IMR-90 (cell line): ENCODE measurements at regions not wholly inside any gene's neighbourhood (a gene's known extent, or its start where the extent isn't known, plus 50 kb on each side); places are given as distances from the start of the nearest gene placed in this dataset.

Source experiments
- ATAC-seq: fragments of 200-7000 bp; cut with Tn5 transposase; 2 replicates; pipeline ENCODE4 v1.9.1; 2020; ENCODE audit warnings: low read depth, mild to moderate bottlenecking, moderate library complexity
- BruUV-seq: library from RNA; stranded (reverse); fragments of 400-500 nt; replicated peaks from 2 replicates; lab custom pipeline; 2021; lab: Mats Ljungman, UMichigan
- CTCF ChIA-PET: fragments of 300-600 bp; formaldehyde crosslinking; extraction: SDS; loops from one replicate; lab custom pipeline; 2021; ENCODE audit warnings: antibody characterized with exemption; lab: Yijun Ruan, JAX
- POLR2A ChIA-PET: fragments of 300-600 bp; sonication (Branson Sonifier 250); formaldehyde crosslinking; loops from one replicate; lab custom pipeline; 2022; ENCODE audit warnings: antibody characterized with exemption; ENCODE audit not compliant: unreplicated experiment; lab: Charles Lee
- DNase-seq: peaks from one replicate; pipeline ENCODE4 v3.0.0; 2013
- H2AFZ ChIP-seq: replicated peaks from 2 replicates; pipeline ENCODE3; 2013; ENCODE audit warnings: low read length, mild to moderate bottlenecking; ENCODE audit not compliant: poor library complexity
- H2AK5ac ChIP-seq: 2 replicates; pipeline ENCODE4 v1.6.1; 2013; ENCODE audit warnings: low read depth, low read length, inconsistent platforms
- H2AK9ac ChIP-seq: replicated peaks from 2 replicates; pipeline ENCODE3; 2013; ENCODE audit warnings: mild to moderate bottlenecking, low read depth, low read length, moderate library complexity; ENCODE audit not compliant: poor library complexity
- H2BK120ac ChIP-seq: 2 replicates; pipeline ENCODE4 v1.6.1; 2013; ENCODE audit warnings: low read depth, low read length, inconsistent platforms
- H2BK15ac ChIP-seq: 3 replicates; pipeline ENCODE4 v1.6.1; 2013; ENCODE audit warnings: low read depth, low read length, inconsistent platforms
- H2BK20ac ChIP-seq: 2 replicates; pipeline ENCODE4 v1.6.1; 2013; ENCODE audit warnings: low read depth, mild to moderate bottlenecking, inconsistent platforms, low read length, moderate library complexity
- H2BK5ac ChIP-seq: 2 replicates; pipeline ENCODE4 v1.6.1; 2013; ENCODE audit warnings: mild to moderate bottlenecking, low read depth, low read length, inconsistent platforms; ENCODE audit not compliant: poor library complexity, severe bottlenecking
- H3K14ac ChIP-seq: replicated peaks from 2 replicates; pipeline ENCODE4 v1.6.1; 2013; ENCODE audit warnings: low read depth, low read length, inconsistent platforms
- H3K18ac ChIP-seq: 2 replicates; pipeline ENCODE4 v1.6.1; 2013; ENCODE audit warnings: low read depth, low read length, control low read depth
- H3K23ac ChIP-seq: 2 replicates; pipeline ENCODE4 v1.6.1; 2013; ENCODE audit warnings: low read depth, low read length, inconsistent platforms
- H3K27ac ChIP-seq: 2 replicates; pipeline ENCODE4 v1.5.1; 2013; ENCODE audit warnings: mild to moderate bottlenecking, control low read depth, low read length; ENCODE audit not compliant: insufficient read depth
- H3K27me3 ChIP-seq: 2 replicates; pipeline ENCODE4 v1.6.1; 2013; ENCODE audit warnings: low read length; ENCODE audit not compliant: control insufficient read depth, insufficient read depth
- H3K36me3 ChIP-seq: 2 replicates; pipeline ENCODE4 v1.6.1; 2013; ENCODE audit warnings: low read length, mixed read lengths; ENCODE audit not compliant: control insufficient read depth, insufficient read depth
- H3K4ac ChIP-seq: 2 replicates; pipeline ENCODE4 v1.6.1; 2013; ENCODE audit warnings: low read depth, low read length, inconsistent platforms
- H3K4me1 ChIP-seq: 2 replicates; pipeline ENCODE4 v1.6.1; 2013; ENCODE audit warnings: low read length, mixed read lengths; ENCODE audit not compliant: control insufficient read depth, insufficient read depth
- H3K4me2 ChIP-seq: 2 replicates; pipeline ENCODE4 v1.6.1; 2013; ENCODE audit warnings: low read depth, mild to moderate bottlenecking, control low read depth, low read length, moderate library complexity
- H3K4me3 ChIP-seq: 2 replicates; pipeline ENCODE4 v1.5.1; 2013; ENCODE audit warnings: low read depth, mild to moderate bottlenecking, control low read depth, low read length, moderate library complexity; ENCODE audit not compliant: insufficient read depth
- H3K56ac ChIP-seq: 2 replicates; pipeline ENCODE4 v1.6.1; 2013; ENCODE audit warnings: low read length, inconsistent platforms; ENCODE audit not compliant: insufficient read depth; ENCODE audit errors: extremely low read depth
- H3K79me1 ChIP-seq, 2 experiments: 2 replicates each; pipeline ENCODE4 v1.6.1; 2013; ENCODE audit warnings: low read length in 2 of 2, inconsistent platforms in 1 of 2, low read depth in 1 of 2
- H3K9ac ChIP-seq: 2 replicates; pipeline ENCODE4 v1.6.1; 2013; ENCODE audit warnings: low read depth, low read length, control low read depth
- H3K9me1 ChIP-seq: 2 replicates; pipeline ENCODE4 v1.6.1; 2013; ENCODE audit warnings: low read length, inconsistent platforms; ENCODE audit not compliant: insufficient read depth
- H3K9me3 ChIP-seq: 2 replicates; pipeline ENCODE4 v1.6.1; 2013; ENCODE audit warnings: low read length; ENCODE audit not compliant: control insufficient read depth, insufficient read depth
- H4K20me1 ChIP-seq: 2 replicates; pipeline ENCODE4 v1.6.1; 2013; ENCODE audit warnings: low read length, inconsistent platforms; ENCODE audit not compliant: insufficient read depth
- H4K5ac ChIP-seq: 2 replicates; pipeline ENCODE4 v1.6.1; 2013; ENCODE audit warnings: mild to moderate bottlenecking, low read depth, low read length, control low read depth
- H4K8ac ChIP-seq, 2 experiments: 2 replicates each; pipeline ENCODE4 v1.6.1; 2013; ENCODE audit warnings: low read depth in 2 of 2, low read length in 2 of 2, control low read depth in 1 of 2, inconsistent platforms in 1 of 2
- H4K91ac ChIP-seq: 2 replicates; pipeline ENCODE4 v1.6.1; 2013; ENCODE audit warnings: low read depth, low read length, inconsistent platforms; ENCODE audit not compliant: insufficient read depth
- BHLHE40 ChIP-seq: fragments of 150-350 bp; IDR thresholded peaks from 2 replicates; pipeline ENCODE4 v1.6.1; 2016; ENCODE audit warnings: mild to moderate bottlenecking, low read depth, low read length
- CEBPB ChIP-seq: IDR thresholded peaks from 2 replicates; pipeline ENCODE4 v1.6.1; 2012; ENCODE audit warnings: low read depth, low read length, improper control_type of control experiment
- CHD1 ChIP-seq: IDR thresholded peaks from 2 replicates; pipeline ENCODE4 v1.6.1; 2012; ENCODE audit warnings: low read depth, low read length, improper control_type of control experiment
- ELK1 ChIP-seq: fragments of 150-350 bp; IDR thresholded peaks from 2 replicates; pipeline ENCODE4 v1.6.1; 2016; ENCODE audit warnings: low read depth, mild to moderate bottlenecking, low read length, moderate library complexity, borderline replicate concordance
- FOS ChIP-seq: fragments of 150-350 bp; IDR thresholded peaks from 2 replicates; pipeline ENCODE4 v1.6.1; 2016; ENCODE audit warnings: low read depth, low read length
- MAFK ChIP-seq: IDR thresholded peaks from 2 replicates; pipeline ENCODE4 v1.6.1; 2012; ENCODE audit warnings: low read depth, low read length, improper control_type of control experiment
- MAZ ChIP-seq: IDR thresholded peaks from 2 replicates; pipeline ENCODE4 v1.6.1; 2012; ENCODE audit warnings: low read depth, mild to moderate bottlenecking, low read length, improper control_type of control experiment, moderate library complexity, borderline replicate concordance
- MXI1 ChIP-seq: IDR thresholded peaks from 2 replicates; pipeline ENCODE4 v1.6.1; 2012; ENCODE audit warnings: low read depth, mild to moderate bottlenecking, low read length, moderate library complexity, borderline replicate concordance
- NFE2L2 ChIP-seq: fragments of 150-350 bp; IDR thresholded peaks from 2 replicates; pipeline ENCODE4 v1.6.1; 2016; ENCODE audit warnings: low read depth, mild to moderate bottlenecking, low read length
- RAD21 ChIP-seq: IDR thresholded peaks from 2 replicates; pipeline ENCODE4 v1.6.1; 2012; ENCODE audit warnings: low read length, improper control_type of control experiment
- RCOR1 ChIP-seq: IDR thresholded peaks from 2 replicates; pipeline ENCODE4 v1.6.1; 2012; ENCODE audit warnings: mild to moderate bottlenecking, low read length, improper control_type of control experiment; ENCODE audit not compliant: insufficient replicate concordance
- RFX5 ChIP-seq: IDR thresholded peaks from 2 replicates; pipeline ENCODE4 v1.8.0; 2012; ENCODE audit warnings: low read depth, mild to moderate bottlenecking, low read length, moderate library complexity
- USF2 ChIP-seq: fragments of 150-350 bp; IDR thresholded peaks from 2 replicates; pipeline ENCODE4 v1.6.1; 2017; ENCODE audit warnings: mild to moderate bottlenecking, antibody characterized with exemption, low read length, low read depth
- WGBS, 2 experiments: methylation state at CpG; one replicate each; pipeline versions ENCODE4 v1.1.5 to v1.1.7; 2013; ENCODE audit warnings: missing lambda C conversion rate in 2 of 2; ENCODE audit not compliant: insufficient read length in 1 of 2; ENCODE audit errors: extremely low coverage in 2 of 2; 5-methylcytosine and 5-hydroxymethylcytosine counted together
- dilution Hi-C: fragments of 300-500 bp; cut with HindIII; formaldehyde crosslinking; loops from one replicate; pipeline ENCODE4 v1.14.3; 2018; ENCODE audit warnings: low sequenced_read_pairs; ENCODE audit not compliant: unreplicated experiment
- in situ Hi-C: fragments of 300-500 bp; cut with MboI; formaldehyde crosslinking; loops from 3 replicates; pipeline ENCODE4 v1.14.3; 2019; ENCODE audit warnings: low sequenced_read_pairs, inconsistent platforms, mixed read lengths
- intact Hi-C: fragments of 100-400 bp; cut with micrococcal nuclease; formaldehyde crosslinking; loops from 2 replicates; pipeline ENCODE4 v1.10.0; 2022

DNA sequence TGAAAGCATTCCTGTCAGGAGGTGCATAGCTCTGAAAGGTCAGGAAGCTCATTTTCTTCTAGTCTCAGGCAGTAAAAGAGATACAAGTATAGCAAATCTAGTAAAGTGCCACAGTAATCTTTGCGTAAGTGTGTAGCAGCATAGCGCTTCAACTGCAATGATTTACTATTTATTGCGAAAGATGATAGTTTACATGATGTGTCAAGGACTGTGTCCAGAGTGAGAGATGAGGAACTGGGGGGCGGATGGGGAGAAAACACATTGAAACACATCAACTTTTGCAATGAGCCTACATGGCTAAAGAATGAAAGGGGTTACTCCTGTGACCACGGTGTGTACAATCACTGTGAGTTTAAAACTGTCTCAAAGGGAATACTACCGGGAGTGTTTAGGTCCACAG is 644.4 kb downstream of the GALR1 start:
- BruUV-seq, result no TSS peak
- H3K18ac ChIP-seq, result no peak overlapping the region
- POLR2A ChIA-PET, result interaction anchor here (0.5 kb wide), 1 partner anchor 77 kb away, joined by 4 read pairs; no protein-coding TSS in a partner anchor

More for the DNA sequence above, 644.4 kb downstream of the GALR1 start:
- H3K4me3 ChIP-seq, result no peak overlapping the region
- intact Hi-C loops (no loop called here), in situ Hi-C loops (no loop called here), dilution Hi-C loops (no loop called here)
- no peaks in the 10 kb centered on the region for H3K4me1 ChIP-seq
- H2AK5ac ChIP-seq, result no peak overlapping the region
- no peak for TF ChIP-seq ELK1
- no peak for TF ChIP-seq USF2
- no peak for TF ChIP-seq MXI1
- TF ChIP-seq BHLHE40, result no peak
- TF ChIP-seq MAZ, result no peak
- no peak for TF ChIP-seq NFE2L2
- TF ChIP-seq RCOR1, result no peak
- TF ChIP-seq RFX5, result no peak
- no peak for TF ChIP-seq CHD1
- TF ChIP-seq RAD21, result no peak
- no peak for TF ChIP-seq FOS
- no peak for TF ChIP-seq CEBPB
- TF ChIP-seq MAFK, result no peak
- WGBS, 2 experiments, result no CpG with 5 or more reads among the region's 6 CpGs
- no peak overlapping the region for H3K9ac ChIP-seq
- DNase-seq, result no peak
- no peaks in the 10 kb centered on the region for H3K27me3 ChIP-seq
- no peak overlapping the region for H3K4me2 ChIP-seq
- no peak overlapping the region for H3K27ac ChIP-seq
- H2BK120ac ChIP-seq, result no peak overlapping the region
- H4K5ac ChIP-seq, result no peak overlapping the region
- H3K9me3 ChIP-seq, result peaks cover 5% of the 10 kb centered on the region; the same call in 1 of the 2 replicates
- H3K4ac ChIP-seq, result no peak overlapping the region
- no peak overlapping the region for H4K91ac ChIP-seq
- H4K8ac ChIP-seq, result no peak overlapping the region
- no peak overlapping the region for H2BK20ac ChIP-seq
- no peak overlapping the region for H2AK9ac ChIP-seq
- ATAC-seq, result no peak
- no peak overlapping the region for H2BK15ac ChIP-seq
- H4K20me1 ChIP-seq, result no peaks in the 10 kb centered on the region
- no peaks in the 10 kb centered on the region for H3K79me1 ChIP-seq
- no peak overlapping the region for H3K14ac ChIP-seq
- H2AFZ ChIP-seq, result no peak overlapping the region
- H3K36me3 ChIP-seq, result no peaks in the 10 kb centered on the region
- H3K9me1 ChIP-seq, result no peaks in the 10 kb centered on the region
- H2BK5ac ChIP-seq, result no peak overlapping the region
- H3K56ac ChIP-seq, result no peak overlapping the region
- CTCF ChIA-PET, result no interaction called here
- H3K23ac ChIP-seq, result no peak overlapping the region
